GM19023 (cell line): ENCODE measurements at regions not wholly inside any gene's neighbourhood (a gene's known extent, or its start where the extent isn't known, plus 50 kb on each side); places are given as distances from the start of the nearest gene placed in this dataset.

Source experiments
- ATAC-seq: cut with Tn5 transposase; IDR thresholded peaks from one replicate; pipeline ENCODE4 v1.9.1; 2021; ENCODE audit warnings: mild to moderate bottlenecking, moderate library complexity; ENCODE audit not compliant: unreplicated experiment

DNA sequence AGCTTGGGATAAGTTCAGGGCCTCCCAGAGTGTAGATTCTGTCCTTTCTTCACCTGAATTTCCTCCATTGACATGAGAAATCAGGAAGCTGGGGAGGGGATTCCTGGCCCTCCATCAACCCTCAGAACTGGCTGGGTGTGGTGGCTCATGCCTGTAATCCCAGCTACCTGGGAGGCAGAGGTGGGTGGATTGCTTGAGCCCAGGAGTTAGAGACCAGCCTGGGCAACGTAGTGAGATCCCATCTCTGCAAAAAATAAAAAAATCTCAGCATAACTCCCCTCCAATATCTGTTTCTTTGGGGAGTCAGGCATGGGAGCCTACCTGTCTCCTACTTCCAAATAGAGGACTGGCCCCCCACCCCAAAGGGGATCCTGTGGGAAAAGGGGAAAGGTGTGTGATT, 59.8 kb upstream of the TBX3 start:
- no peak for ATAC-seq

- no peak for ATAC-seq
These were observed 59.3 kb upstream of the TBX3 start for GRCh38 chr12:114743289-114743688.

DNA sequence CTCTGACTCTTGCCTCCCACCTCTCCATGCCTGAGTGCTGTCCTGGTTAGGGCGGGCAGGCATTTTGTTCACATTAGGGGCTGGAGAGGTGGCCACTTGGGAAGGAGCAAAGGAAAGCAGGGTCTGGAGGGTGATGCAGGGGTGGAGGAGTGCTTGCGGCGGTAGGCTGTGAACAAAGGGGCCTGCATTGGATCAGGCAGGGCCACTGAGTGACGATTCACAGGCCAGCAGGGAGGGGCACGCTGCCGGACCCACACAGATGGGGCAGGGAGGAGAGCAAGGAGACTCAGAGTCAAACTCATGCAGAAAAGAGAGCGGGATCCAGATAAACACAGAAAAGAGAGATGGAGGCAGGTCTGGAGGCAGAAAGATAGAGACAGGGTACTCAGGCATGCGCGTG, 58.4 kb upstream of the TBX3 start:
- ATAC-seq: no peak

DNA sequence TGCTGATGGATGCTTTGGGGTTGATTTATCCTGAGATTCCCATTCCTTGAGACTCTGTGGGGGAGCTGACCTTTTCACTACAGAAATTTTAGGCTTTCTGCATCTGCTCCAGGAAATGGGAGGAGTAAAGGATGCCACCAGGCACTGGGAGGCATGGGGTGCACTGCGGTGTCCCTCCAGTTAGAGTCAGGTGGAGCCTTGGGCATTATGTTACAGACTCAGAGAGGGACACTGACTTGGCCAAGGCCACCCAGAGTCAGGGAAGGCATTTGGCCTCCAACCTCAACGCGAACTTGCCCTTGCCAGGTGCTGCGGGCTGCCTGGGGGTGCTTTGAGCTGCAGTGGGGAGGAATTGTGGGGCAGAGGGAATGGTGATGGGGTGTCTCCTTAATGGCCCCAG, 58.0 kb upstream of the TBX3 start:
- ATAC-seq: no peak

DNA sequence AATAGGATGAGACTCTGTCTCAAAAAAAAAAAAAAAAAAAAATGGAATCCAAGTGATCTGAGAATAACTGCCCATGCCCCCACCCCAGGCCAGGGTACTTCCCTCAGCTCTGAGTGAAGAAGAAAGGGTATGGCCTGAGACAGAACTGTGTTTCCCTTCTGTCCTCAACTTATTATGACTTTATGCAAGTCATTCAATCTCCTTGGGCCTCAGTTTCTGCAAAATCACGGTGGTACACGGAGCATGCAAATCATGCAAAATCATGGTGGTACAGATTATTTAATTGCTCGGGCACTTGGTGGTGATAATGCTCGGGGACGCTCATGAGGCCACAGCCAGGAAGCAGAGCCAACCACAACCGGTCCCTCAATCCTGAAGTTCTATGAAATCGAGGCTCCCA, 56.5 kb upstream of the TBX3 start:
- no peak for ATAC-seq

- ATAC-seq: no peak
These were observed 54.6 kb upstream of the TBX3 start for GRCh38 chr12:114738460-114739184.

DNA sequence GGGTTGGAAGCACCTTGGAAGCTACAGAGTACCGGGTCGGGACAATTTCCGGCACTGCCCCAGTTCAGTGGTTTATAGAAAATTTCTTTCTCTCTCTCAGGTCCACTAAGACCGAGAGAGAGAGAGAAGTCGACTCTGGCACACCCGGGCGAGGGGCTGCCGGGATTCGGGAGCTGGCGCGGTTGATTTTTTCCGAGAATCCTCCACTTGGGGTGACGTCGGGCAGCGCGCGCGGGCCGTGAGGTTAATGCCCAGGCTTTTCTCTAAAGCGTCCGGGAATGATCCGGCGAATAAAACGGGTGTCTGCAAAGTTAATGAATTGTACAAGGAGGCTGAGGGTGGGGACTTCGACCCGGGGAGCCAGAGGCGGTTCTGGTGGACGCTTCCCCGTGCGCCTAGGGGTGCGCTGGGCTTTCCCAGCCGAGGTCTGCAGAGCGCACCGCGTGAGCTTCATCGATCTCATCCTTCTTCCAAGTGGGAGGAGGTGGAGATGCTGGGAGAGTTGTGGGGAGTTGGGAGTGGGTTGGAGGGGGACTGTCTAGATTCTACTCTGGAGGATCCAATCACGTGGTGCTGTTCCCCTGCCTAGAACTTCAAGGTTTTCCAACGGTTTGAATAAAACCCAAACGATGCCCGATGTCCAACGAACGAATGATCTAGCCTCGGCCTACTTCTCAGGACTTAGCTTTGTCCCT, 51.9 kb upstream of the TBX3 start:
- ATAC-seq: no peak

GRCh38 chr12:114735011-114735410, 51.0 kb upstream of the TBX3 start:
- no peak for ATAC-seq

DNA sequence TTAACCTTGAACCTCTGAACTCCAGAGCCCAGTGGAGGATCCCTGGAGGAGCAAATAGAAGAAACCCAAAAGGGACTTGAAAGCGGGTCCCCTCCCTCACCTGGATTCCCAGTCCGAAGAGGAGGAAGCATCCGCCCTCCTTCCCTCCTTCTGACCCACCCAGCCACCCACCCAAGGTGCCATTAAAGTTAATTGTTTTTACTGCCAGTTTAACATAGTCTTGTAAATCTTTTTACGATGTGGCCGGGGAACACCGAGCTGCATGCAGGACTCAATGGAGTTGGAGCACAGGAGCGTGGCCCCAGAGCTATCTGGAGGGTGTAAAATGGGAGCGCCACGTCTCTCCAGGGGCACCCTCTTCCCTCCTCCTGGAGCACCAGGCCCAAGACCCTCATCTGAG, 49.9 kb upstream of the TBX3 start:
- ATAC-seq: no peak
